Eye (tissue), 1 donor: ENCODE measurements at regions not wholly inside any gene's neighbourhood (a gene's known extent, or its start where the extent isn't known, plus 50 kb on each side); places are given as distances from the start of the nearest gene placed in this dataset.
"Not testable (repeated sequence)": the region's sequence is repeated elsewhere in the genome, so short reads cannot be mapped to it uniquely, and the experiment has no call there.

Experiments
- DNase-seq: peaks from one replicate; pipeline ENCODE4 v3.0.0-alpha.2; 2015

DNA sequence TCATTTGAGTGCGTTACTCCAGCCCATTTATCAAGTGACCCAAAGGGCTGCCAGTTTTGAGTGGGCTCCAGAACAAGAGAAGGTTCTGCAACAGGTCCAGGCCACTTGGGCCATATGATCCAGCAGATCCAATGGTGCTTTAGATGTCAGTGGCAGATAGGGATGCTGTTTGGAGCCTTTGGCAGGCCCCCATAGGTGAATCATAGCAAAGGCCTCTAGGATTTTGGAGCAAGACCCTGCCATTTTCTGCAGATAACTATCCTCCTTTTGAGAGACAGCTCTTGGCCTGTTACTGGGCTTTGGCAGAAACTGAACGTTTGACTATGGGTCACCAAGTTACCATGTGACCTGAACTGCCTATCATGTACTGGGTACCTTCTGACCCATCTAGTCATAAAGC is 358.8 kb upstream of the SEMA3C start:
- no peak for DNase-seq

- no peak for DNase-seq
These were observed 354.9 kb upstream of the SEMA3C start for GRCh38 chr7:81273601-81274397.

DNA sequence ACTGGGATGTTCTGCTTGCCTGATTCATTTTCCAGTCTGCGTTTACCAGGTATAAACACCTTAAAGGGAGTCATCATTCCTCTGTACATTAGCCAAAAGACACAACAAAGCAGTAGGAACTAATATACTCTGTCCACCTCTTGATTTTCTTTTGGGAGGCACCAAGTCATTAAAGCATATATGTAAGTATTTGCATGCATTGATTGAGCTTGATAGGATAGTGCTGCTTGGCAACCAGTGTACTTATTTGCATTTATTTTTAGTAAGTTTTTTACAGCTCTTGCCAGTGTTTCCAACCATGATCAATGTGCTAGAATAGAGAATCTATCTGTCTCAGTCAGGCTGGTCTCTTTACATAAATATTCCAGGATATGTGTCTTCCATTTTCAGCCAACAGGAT is 353.3 kb upstream of the SEMA3C start:
- no peak for DNase-seq

GRCh38 chr7:81268551-81268950 is 349.7 kb upstream of the SEMA3C start:
- no peak for DNase-seq

GRCh38 chr7:81267508-81267907 is 348.7 kb upstream of the SEMA3C start:
- no peak for DNase-seq

- DNase-seq, result no peak
These were observed 345.3 kb upstream of the SEMA3C start for GRCh38 chr7:81264116-81264515.

- DNase-seq, result no peak
These were observed 341.3 kb upstream of the SEMA3C start for GRCh38 chr7:81260152-81260551.

GRCh38 chr7:81256991-81257390 is 338.1 kb upstream of the SEMA3C start:
- DNase-seq, result no peak

GRCh38 chr7:81248420-81248819 is 329.6 kb upstream of the SEMA3C start:
- no peak for DNase-seq

DNA sequence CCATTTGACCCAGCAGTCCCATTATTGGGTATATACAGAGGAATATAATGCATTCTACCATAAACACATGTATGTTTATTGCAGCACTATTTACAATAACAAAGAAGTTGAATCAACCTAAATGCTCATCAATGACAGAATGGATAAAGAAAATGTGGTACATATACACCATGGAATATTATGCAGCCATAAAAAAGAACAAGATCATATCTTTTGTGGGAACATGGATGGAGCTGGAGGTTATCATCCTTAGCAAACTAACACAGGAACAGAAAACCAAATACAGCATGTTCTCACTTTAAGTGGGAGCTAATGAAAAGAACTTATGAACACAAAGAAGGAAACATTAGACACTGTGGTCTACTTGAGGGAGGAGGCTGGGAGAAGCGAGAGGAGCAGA is 328.5 kb upstream of the SEMA3C start:
- not testable (repeated sequence) for DNase-seq

DNA sequence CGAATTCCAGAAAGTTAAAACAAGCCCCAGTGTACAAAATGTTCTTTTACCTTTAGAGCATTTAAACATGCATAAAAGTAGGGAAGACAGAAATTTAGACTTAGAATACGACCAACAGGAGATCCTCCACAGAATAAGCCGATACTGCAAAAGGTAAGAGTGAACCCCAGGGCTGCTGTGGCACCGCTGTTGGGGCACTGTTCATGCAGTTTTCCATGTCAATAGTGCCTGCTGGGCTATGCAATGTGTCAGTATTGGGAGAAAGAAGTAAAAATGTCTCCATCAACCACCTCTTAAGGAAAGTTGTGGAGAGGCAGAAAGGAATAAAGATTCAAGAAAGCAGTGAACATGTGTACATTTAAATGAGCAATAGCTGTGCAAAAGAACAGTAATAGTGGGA is 326.5 kb upstream of the SEMA3C start:
- DNase-seq, result no peak

DNA sequence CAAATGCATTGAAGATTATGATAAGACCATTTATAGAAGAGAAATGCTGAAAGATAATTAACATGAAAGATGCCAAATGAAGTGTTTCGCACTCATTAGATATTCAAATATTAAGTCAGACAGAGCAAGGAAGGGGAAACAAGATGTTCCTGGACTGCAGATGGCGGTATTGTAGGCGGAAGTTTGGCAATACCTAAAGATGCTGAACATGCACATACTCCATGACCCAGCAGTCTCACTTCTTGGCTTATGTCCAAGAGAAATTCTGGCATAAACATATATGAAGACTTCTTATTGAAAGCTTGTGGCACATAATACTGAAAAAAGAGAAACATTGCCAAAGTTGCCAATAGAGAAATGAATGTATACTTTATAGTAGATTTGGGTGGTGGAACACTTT is 325.4 kb upstream of the SEMA3C start:
- DNase-seq, result no peak

- DNase-seq, result no peak
These were observed 317.7 kb upstream of the SEMA3C start for GRCh38 chr7:81236560-81236959.

GRCh38 chr7:81235997-81236396 is 317.1 kb upstream of the SEMA3C start:
- DNase-seq, result no peak

DNA sequence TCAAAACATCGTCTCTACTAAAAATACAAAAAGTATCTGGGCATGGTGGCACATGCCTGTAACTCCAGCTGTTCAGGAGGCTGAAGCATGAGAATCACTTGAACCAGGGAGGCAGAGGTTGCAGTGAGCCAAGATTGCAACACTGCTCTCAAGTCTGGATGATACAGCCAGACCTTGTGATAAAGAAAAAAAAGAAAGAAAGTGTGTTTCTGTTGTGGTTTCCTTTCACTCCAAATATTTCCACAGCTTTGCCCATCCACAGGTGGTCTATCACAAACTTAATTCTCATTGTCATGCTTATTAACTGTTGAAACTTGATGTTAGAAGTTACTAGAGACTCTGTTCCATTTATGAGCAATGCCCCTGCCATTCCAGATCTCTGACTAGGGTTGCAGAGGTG is 316.0 kb upstream of the SEMA3C start:
- no peak for DNase-seq

GRCh38 chr7:81233208-81233940 is 314.5 kb upstream of the SEMA3C start:
- no peak for DNase-seq

- no peak for DNase-seq
These were observed 313.4 kb upstream of the SEMA3C start for GRCh38 chr7:81232084-81232799.

DNA sequence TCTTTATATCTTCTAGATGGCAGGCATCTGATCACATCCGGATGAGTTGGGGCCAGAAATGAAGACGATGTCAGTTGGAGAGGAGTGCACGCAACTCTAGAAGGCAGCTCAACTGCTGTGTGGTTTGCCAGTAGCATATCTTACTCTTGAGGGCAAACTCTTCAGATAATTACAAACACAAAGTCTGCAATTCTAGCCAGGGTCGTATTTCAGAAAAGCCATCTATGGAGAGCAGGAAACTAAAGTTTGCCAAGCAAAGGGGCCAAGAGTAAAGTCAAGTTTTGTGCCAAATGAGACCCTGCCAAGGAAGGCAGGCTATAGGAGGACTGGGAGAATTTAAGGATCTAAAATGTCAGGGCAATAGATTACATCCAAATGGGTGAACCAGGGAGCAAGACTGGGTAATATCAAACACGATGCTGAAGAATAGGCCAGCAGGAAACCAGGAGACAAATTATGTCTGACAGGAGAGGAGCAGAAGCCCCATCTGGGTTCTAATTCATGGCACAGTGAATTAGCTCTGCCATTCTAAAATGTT is 312.5 kb upstream of the SEMA3C start:
- peak; percentile 58 for DNase-seq

DNA sequence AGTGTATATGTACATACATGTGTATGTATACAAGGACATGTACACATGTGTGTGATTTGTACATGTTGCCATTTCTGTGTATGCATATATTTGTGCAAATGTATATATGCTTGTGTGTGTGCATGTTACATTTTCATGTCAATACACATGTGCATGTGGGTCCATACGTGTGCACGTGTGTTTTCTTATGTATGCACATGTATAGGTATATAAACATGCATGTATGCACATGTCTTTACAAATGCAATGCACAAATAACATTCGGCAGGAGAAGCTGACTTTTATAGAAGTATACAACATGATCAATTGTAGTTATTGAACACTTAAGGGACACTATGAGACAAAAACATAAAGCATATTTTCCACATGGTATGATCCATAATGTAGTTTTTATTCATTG is 307.4 kb upstream of the SEMA3C start:
- DNase-seq, result no peak

- not testable (repeated sequence) for DNase-seq
These were observed 303.8 kb upstream of the SEMA3C start for GRCh38 chr7:81222692-81223091.

GRCh38 chr7:81221527-81222217 is 302.8 kb upstream of the SEMA3C start:
- no peak for DNase-seq

DNA sequence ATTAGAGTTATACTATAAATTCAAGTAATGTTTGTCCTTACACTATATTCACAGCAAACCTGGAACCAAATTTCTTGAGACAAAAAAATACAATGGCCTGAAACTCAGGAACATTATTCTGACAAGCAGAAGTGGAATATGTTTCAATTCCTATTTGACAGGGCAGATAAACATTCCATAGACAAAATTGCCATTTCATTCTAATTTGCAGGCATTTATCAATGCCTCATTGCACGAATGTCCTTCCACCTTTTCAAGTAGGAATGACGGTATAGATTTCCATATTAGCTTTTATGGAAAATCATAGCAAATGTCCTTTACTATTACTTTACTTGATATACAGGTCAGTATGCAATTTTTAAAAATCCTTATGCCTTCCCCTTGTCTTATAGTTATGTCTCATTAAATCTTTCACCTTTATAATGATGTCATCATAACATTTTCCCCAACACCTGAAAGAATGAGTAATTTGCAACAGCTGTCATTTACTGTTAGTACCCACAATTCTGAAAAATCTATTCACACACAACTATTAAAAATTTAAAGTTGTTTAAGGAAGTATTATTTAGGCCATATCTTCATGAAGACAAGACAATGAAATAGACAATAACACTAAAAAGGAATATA is 299.7 kb upstream of the SEMA3C start:
- DNase-seq, result no peak
